ENCODE measurements at regions not wholly inside any gene's neighbourhood (a gene's known extent, or its start where the extent isn't known, plus 50 kb on each side); places are given as distances from the start of the nearest gene placed in this dataset.
A peak's percentile ranks its signal among the peaks of the same experiment; 100 is the strongest.

GRCh38 chr14:86885280-86885679 is 1107.7 kb downstream of the GALC start:
- TF ChIP-seq POLR2A (IDR thresholded peaks at IDR 0.05) (no peak), CTCF (IDR thresholded peaks at IDR 0.05) (no peak)
- no peaks in the 10 kb centered on the region for H3K9me3 ChIP-seq
- ATAC-seq (no peak), DNase-seq (no peak)
- H3K4me3 ChIP-seq: no peak overlapping the region
- H3K27ac ChIP-seq: no peak overlapping the region
- no peaks in the 10 kb centered on the region for H3K4me1 ChIP-seq
- no peaks in the 10 kb centered on the region for H3K36me3 ChIP-seq
- H3K27me3 ChIP-seq: no peaks in the 10 kb centered on the region
- intact Hi-C loops (cut with DNase I): no loop called here
- 77% methylated on average over 4 of the region's 4 CpGs for WGBS (ENCODE audit: insufficient coverage, low coverage, low lambda C conversion rate, missing lambda C conversion rate)

GRCh38 chr14:86884498-86884897 is 1108.5 kb downstream of the GALC start:
- Histone ChIP-seq H3K4me1 (no peaks in the 10 kb centered on the region), H3K27ac (no peak overlapping the region), H3K9me3 (no peaks in the 10 kb centered on the region), H3K4me3 (no peak overlapping the region), H3K36me3 (no peaks in the 10 kb centered on the region), H3K27me3 (no peaks in the 10 kb centered on the region)
- ATAC-seq: no peak
- no peak for TF ChIP-seq POLR2A (IDR thresholded peaks at IDR 0.05)
- no peak for TF ChIP-seq CTCF (IDR thresholded peaks at IDR 0.05)
- intact Hi-C loops (cut with DNase I): no loop called here
- no peak for DNase-seq

- ATAC-seq (no peak), DNase-seq (no peak)
- H3K27ac ChIP-seq: no peak overlapping the region
- no peaks in the 10 kb centered on the region for H3K4me1 ChIP-seq
- TF ChIP-seq POLR2A (IDR thresholded peaks at IDR 0.05): no peak
- no peak for TF ChIP-seq CTCF (IDR thresholded peaks at IDR 0.05)
- no peak overlapping the region for H3K4me3 ChIP-seq
- H3K9me3 ChIP-seq: no peaks in the 10 kb centered on the region
- intact Hi-C loops (cut with DNase I): no loop called here
- WGBS (ENCODE audit: insufficient coverage, low coverage, low lambda C conversion rate, missing lambda C conversion rate): 49% methylated on average over 3 of the region's 3 CpGs
- H3K27me3 ChIP-seq: no peaks in the 10 kb centered on the region
- H3K36me3 ChIP-seq: no peaks in the 10 kb centered on the region
These were observed 1110.2 kb downstream of the GALC start for GRCh38 chr14:86882818-86883217.

GRCh38 chr14:86865934-86866333 is 1127.0 kb downstream of the GALC start:
- Histone ChIP-seq H3K27ac (no peak overlapping the region), H3K9me3 (no peaks in the 10 kb centered on the region), H3K36me3 (no peaks in the 10 kb centered on the region), H3K27me3 (no peaks in the 10 kb centered on the region), H3K4me1 (no peaks in the 10 kb centered on the region), H3K4me3 (no peak overlapping the region)
- WGBS (ENCODE audit: insufficient coverage, low coverage, low lambda C conversion rate, missing lambda C conversion rate): 76% methylated on average over 3 of the region's 3 CpGs
- TF ChIP-seq POLR2A (IDR thresholded peaks at IDR 0.05) (no peak), CTCF (IDR thresholded peaks at IDR 0.05) (no peak)
- ATAC-seq: peak in 1 of 4 donors; percentile 45
- intact Hi-C loops (cut with DNase I): no loop called here
- no peak for DNase-seq

- DNase-seq (no peak), ATAC-seq (no peak)
- Histone ChIP-seq H3K4me3 (no peak overlapping the region), H3K36me3 (no peaks in the 10 kb centered on the region), H3K9me3 (no peaks in the 10 kb centered on the region), H3K4me1 (no peaks in the 10 kb centered on the region), H3K27me3 (no peaks in the 10 kb centered on the region), H3K27ac (no peak overlapping the region)
- WGBS (ENCODE audit: insufficient coverage, low coverage, low lambda C conversion rate, missing lambda C conversion rate): 66% methylated on average over 6 of the region's 6 CpGs
- intact Hi-C loops (cut with DNase I): no loop called here
- TF ChIP-seq POLR2A (IDR thresholded peaks at IDR 0.05) (no peak), CTCF (IDR thresholded peaks at IDR 0.05) (no peak)
These were observed 1134.4 kb downstream of the GALC start for GRCh38 chr14:86858591-86858990.

All from right lobe of liver (tissue), 6 donors.